Astrocyte (in vitro differentiated cells and primary cell): ENCODE measurements at regions not wholly inside any gene's neighbourhood (a gene's known extent, or its start where the extent isn't known, plus 50 kb on each side); places are given as distances from the start of the nearest gene placed in this dataset.

Source experiments
- DNase-seq: peaks from one replicate; pipeline ENCODE4 v3.0.0-alpha.2; 2010; ENCODE audit warnings: low read depth
- FAIRE-seq: peaks from 2 replicates; lab custom pipeline; 2011; peaks lifted over from hg19 to GRCh38; lab: Jason Lieb, UNC
- H2AFZ ChIP-seq: 2 replicates; pipeline ENCODE4 v1.6.0; 2012; ENCODE audit warnings: low read depth, low read length, inconsistent platforms
- H3K27ac ChIP-seq: 2 replicates; pipeline ENCODE4 v1.5.1; 2011; ENCODE audit warnings: low read depth, low read length, inconsistent platforms
- H3K27me3 ChIP-seq: 2 replicates; pipeline ENCODE4 v1.6.0; 2011; ENCODE audit warnings: low read length, inconsistent platforms; ENCODE audit not compliant: insufficient read depth
- H3K36me3 ChIP-seq: 2 replicates; pipeline ENCODE4 v1.5.1; 2011; ENCODE audit warnings: low read length, inconsistent platforms; ENCODE audit not compliant: insufficient read depth
- H3K4me1 ChIP-seq: 2 replicates; pipeline ENCODE4 v1.5.1; 2011; ENCODE audit warnings: low read length, inconsistent platforms; ENCODE audit not compliant: insufficient read depth
- H3K4me2 ChIP-seq: 2 replicates; pipeline ENCODE4 v1.6.0; 2012; ENCODE audit warnings: low read length, inconsistent platforms
- H3K4me3 ChIP-seq: 2 replicates; pipeline ENCODE4 v1.5.1; 2011; ENCODE audit warnings: low read depth, mild to moderate bottlenecking, low read length, inconsistent platforms; ENCODE audit not compliant: insufficient read depth
- H3K79me2 ChIP-seq: 2 replicates; pipeline ENCODE4 v1.6.0; 2012; ENCODE audit warnings: mild to moderate bottlenecking, low read length, inconsistent platforms; ENCODE audit not compliant: insufficient read depth
- H3K9ac ChIP-seq: 2 replicates; pipeline ENCODE4 v1.6.0; 2012; ENCODE audit warnings: mild to moderate bottlenecking, low read length, inconsistent platforms
- H3K9me3 ChIP-seq: 2 replicates; pipeline ENCODE4 v1.5.1; 2012; ENCODE audit warnings: low read depth, mild to moderate bottlenecking, low read length, inconsistent platforms; ENCODE audit not compliant: insufficient read depth
- H4K20me1 ChIP-seq: 2 replicates; pipeline ENCODE4 v1.6.0; 2012; ENCODE audit warnings: low read length, inconsistent platforms; ENCODE audit not compliant: insufficient read depth
- H3K27ac Mint-ChIP-seq: one replicate; pipeline ENCODE4 v1.8.0; 2021; ENCODE audit warnings: mild to moderate bottlenecking, mixed read lengths; ENCODE audit not compliant: unreplicated experiment
- H3K27me3 Mint-ChIP-seq: one replicate; pipeline ENCODE4 v1.8.0; 2021; ENCODE audit warnings: low read depth, mixed read lengths; ENCODE audit not compliant: unreplicated experiment
- H3K36me3 Mint-ChIP-seq: one replicate; pipeline ENCODE4 v1.8.0; 2021; ENCODE audit warnings: low read depth, mixed read lengths; ENCODE audit not compliant: unreplicated experiment
- H3K4me1 Mint-ChIP-seq: one replicate; pipeline ENCODE4 v1.8.0; 2021; ENCODE audit warnings: low read depth, mixed read lengths; ENCODE audit not compliant: unreplicated experiment
- H3K4me3 Mint-ChIP-seq: one replicate; pipeline ENCODE4 v1.8.0; 2021; ENCODE audit warnings: mild to moderate bottlenecking, moderate library complexity, mixed read lengths; ENCODE audit not compliant: unreplicated experiment
- H3K9me3 Mint-ChIP-seq: one replicate; pipeline ENCODE4 v1.8.0; 2021; ENCODE audit warnings: mild to moderate bottlenecking, mixed read lengths; ENCODE audit not compliant: unreplicated experiment
- EZH2 ChIP-seq: IDR thresholded peaks from 2 replicates; pipeline ENCODE4 v1.6.1; 2012; ENCODE audit warnings: mild to moderate bottlenecking, low read length, inconsistent platforms; ENCODE audit not compliant: insufficient read depth
- TF ChIP-seq, protein P1 (sequence below): IDR thresholded peaks from 2 replicates; pipeline ENCODE4 v1.5.1; 2011; ENCODE audit warnings: low read depth, mild to moderate bottlenecking, inconsistent platforms, low read length, moderate library complexity; ENCODE audit not compliant: insufficient read depth

DNA sequence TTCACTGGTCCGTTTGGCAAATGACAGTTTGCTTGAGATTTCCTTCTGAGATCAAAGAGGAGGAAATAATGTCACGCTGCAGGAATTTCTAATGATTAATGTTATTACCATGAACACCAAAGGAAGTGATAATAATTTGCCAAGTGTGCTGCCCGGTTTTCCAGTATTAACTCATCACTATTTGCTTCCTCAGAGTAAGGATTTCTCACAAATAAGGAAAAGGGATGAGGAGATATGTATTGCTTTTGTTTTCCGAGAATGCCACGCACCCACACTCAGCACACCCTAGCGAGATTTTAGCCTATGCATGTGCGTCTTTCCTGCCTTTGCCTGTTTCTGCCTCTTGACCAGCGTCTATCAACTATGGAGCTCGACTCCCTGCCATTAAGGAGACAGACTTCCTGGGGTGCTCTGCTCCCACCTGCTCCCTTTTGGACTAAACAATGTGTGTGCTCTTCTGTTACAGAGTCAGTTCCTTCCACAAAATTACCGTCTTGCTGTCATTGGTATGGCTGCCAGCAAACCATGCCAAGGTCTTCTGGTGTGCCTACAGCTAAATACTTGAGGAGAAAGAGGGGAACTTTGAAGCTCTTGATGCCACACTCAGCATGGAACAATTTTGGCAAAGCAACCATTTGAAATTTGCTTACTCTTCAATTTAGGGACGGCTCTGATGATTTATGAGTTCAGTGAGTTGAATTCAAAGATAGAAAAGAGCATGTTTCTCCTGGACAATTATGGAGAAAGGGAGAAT, 393.1 kb upstream of the ZFP42 start:
- Histone ChIP-seq H4K20me1 (no peaks in the 10 kb centered on the region), H3K36me3 (no peaks in the 10 kb centered on the region), H3K9me3 (no peaks in the 10 kb centered on the region), H3K9ac (peak overlapping the region; percentile 79), H3K4me1 (peaks cover 24% of the 10 kb centered on the region), H2AFZ (peak overlapping the region; percentile 58), H3K4me2 (peak overlapping the region; percentile 78), H3K4me3 (peak overlapping the region; percentile 24), H3K27ac (peak overlapping the region; percentile 94), H3K79me2 (no peaks in the 10 kb centered on the region), H3K27me3 (no peaks in the 10 kb centered on the region)
- peaks cover 3% of the 10 kb centered on the region for H3K9me3 Mint-ChIP-seq
- no peak for TF ChIP-seq EZH2
- TF ChIP-seq, protein P1, sequence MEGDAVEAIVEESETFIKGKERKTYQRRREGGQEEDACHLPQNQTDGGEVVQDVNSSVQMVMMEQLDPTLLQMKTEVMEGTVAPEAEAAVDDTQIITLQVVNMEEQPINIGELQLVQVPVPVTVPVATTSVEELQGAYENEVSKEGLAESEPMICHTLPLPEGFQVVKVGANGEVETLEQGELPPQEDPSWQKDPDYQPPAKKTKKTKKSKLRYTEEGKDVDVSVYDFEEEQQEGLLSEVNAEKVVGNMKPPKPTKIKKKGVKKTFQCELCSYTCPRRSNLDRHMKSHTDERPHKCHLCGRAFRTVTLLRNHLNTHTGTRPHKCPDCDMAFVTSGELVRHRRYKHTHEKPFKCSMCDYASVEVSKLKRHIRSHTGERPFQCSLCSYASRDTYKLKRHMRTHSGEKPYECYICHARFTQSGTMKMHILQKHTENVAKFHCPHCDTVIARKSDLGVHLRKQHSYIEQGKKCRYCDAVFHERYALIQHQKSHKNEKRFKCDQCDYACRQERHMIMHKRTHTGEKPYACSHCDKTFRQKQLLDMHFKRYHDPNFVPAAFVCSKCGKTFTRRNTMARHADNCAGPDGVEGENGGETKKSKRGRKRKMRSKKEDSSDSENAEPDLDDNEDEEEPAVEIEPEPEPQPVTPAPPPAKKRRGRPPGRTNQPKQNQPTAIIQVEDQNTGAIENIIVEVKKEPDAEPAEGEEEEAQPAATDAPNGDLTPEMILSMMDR = no peak
- H3K27me3 Mint-ChIP-seq = no peaks in the 10 kb centered on the region
- DNase-seq (peak; percentile 87), FAIRE-seq (peak; percentile 86)
- peak overlapping the region; percentile 99 for H3K27ac Mint-ChIP-seq
- peaks cover 41% of the 10 kb centered on the region for H3K4me1 Mint-ChIP-seq
- peak overlapping the region; percentile 35 for H3K4me3 Mint-ChIP-seq
- H3K36me3 Mint-ChIP-seq = no peaks in the 10 kb centered on the region

DNA sequence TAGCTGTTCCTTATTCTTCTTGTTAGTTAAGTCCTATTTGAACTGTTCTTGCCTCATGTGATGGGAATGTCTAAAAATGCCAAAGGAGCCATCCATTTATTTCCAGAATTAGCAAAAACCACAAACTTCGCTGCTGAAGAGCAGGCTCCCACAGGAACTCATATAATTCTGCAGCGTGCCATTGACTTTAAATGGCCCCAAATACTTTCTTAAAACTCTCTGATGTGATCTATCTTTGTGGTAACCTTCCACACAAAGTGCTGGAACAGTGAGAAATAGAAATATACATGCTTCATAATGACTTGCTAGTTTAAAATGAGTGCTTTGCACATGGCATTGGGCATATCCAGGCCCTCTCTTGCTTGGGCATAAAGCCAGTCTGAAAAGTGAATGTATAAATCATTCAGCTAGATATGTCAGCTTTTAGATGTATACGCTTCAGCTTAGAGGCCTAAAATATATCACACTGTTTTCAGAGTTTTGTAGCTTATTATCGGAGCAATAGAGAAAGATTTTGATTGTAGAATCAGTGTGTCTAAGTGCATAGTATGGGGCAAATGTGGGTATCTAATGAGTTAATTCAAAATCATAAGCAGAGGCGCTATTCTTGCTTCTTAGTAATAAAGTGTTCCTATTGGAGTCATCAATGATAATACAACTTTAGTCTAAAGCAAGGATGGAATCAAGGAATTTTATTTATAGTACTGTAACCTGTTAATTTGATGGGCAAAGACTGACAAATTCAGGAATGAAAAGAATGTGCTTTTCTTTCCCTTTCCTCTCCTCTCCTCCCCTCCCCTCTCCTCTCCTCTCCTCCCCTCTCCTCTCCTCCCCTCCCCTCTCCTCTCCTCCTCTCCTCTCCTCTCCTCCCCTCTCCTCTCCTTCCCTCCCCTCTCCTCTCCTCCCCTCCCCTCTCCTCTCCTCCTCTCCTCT, 392.2 kb upstream of the ZFP42 start:
- Histone ChIP-seq H3K9me3 (no peaks in the 10 kb centered on the region), H3K27ac (peak overlapping the region; percentile 94), H3K4me2 (peak overlapping the region; percentile 78), H2AFZ (no peak overlapping the region), H3K9ac (peak overlapping the region; percentile 79), H3K4me1 (peaks cover 30% of the 10 kb centered on the region), H3K27me3 (no peaks in the 10 kb centered on the region), H3K4me3 (no peak overlapping the region), H4K20me1 (no peaks in the 10 kb centered on the region), H3K79me2 (no peaks in the 10 kb centered on the region), H3K36me3 (no peaks in the 10 kb centered on the region)
- peak; percentile 43 for FAIRE-seq
- Mint-ChIP-seq H3K27ac (peak overlapping the region; percentile 99), H3K27me3 (no peaks in the 10 kb centered on the region), H3K36me3 (no peaks in the 10 kb centered on the region), H3K9me3 (peaks cover 3% of the 10 kb centered on the region), H3K4me1 (peaks cover 50% of the 10 kb centered on the region), H3K4me3 (peak overlapping the region; percentile 35)
- DNase-seq = peak; percentile 98
- TF ChIP-seq, protein P1 = no peak
- no peak for TF ChIP-seq EZH2
